PC-9 (cell line): ENCODE measurements at regions not wholly inside any gene's neighbourhood (a gene's known extent, or its start where the extent isn't known, plus 50 kb on each side); places are given as distances from the start of the nearest gene placed in this dataset.

Experiments used
- BruUV-seq: library from RNA; stranded (reverse); fragments of 400-500 nt; replicated peaks from 2 replicates; lab custom pipeline; 2021; lab: Mats Ljungman, UMichigan
- CTCF ChIA-PET: fragments of 300-600 bp; sonication (Branson Sonifier 250); formaldehyde crosslinking; loops from one replicate; lab custom pipeline; 2022; ENCODE audit warnings: antibody characterized with exemption; lab: Charles Lee
- POLR2A ChIA-PET: fragments of 300-600 bp; sonication (Branson Sonifier 250); formaldehyde crosslinking; loops from one replicate; lab custom pipeline; 2022; ENCODE audit warnings: antibody characterized with exemption; ENCODE audit not compliant: unreplicated experiment; lab: Charles Lee
- DNase-seq, 2 experiments: peaks; one replicate each; pipeline versions ENCODE4 v3.0.0 to v3.0.0-alpha.2; 2015 to 2022; ENCODE audit warnings: mixed read lengths in 1 of 2
- H2AFZ ChIP-seq: fragments of 200-600 bp; sonication (generic); 2 replicates; pipeline ENCODE4 v1.8.1; 2017; ENCODE audit warnings: antibody characterized with exemption
- H3F3A ChIP-seq: fragments of 200-600 bp; sonication (generic); 2 replicates; pipeline ENCODE4 v1.8.1; 2017; ENCODE audit warnings: antibody characterized with exemption, mild to moderate bottlenecking, low read depth; ENCODE audit not compliant: insufficient read depth
- H3K27ac ChIP-seq: fragments of 200-600 bp; sonication (generic); 2 replicates; pipeline ENCODE4 v1.6.1; 2016; ENCODE audit warnings: mixed run types
- H3K27me3 ChIP-seq: fragments of 200-600 bp; sonication (generic); 2 replicates; pipeline ENCODE4 v1.6.1; 2016; ENCODE audit warnings: low read depth, mixed run types; ENCODE audit not compliant: insufficient read depth
- H3K36me3 ChIP-seq: fragments of 200-600 bp; sonication (generic); 2 replicates; pipeline ENCODE4 v1.6.1; 2016; ENCODE audit warnings: low read depth, mixed run types
- H3K4me1 ChIP-seq: fragments of 200-600 bp; sonication (generic); replicated peaks from 2 replicates; pipeline ENCODE4 v1.6.1; 2016; ENCODE audit warnings: mixed run types; ENCODE audit not compliant: insufficient read depth
- H3K4me2 ChIP-seq: fragments of 200-600 bp; sonication (generic); 2 replicates; pipeline ENCODE4 v1.6.1; 2017; ENCODE audit warnings: mixed run types
- H3K4me3 ChIP-seq: fragments of 200-600 bp; sonication (generic); 2 replicates; pipeline ENCODE4 v1.6.1; 2016; ENCODE audit warnings: mixed run types
- H3K79me2 ChIP-seq: fragments of 200-600 bp; sonication (generic); 2 replicates; pipeline ENCODE4 v1.6.1; 2017; ENCODE audit warnings: low read depth, mixed run types
- H3K9me2 ChIP-seq: fragments of 200-600 bp; sonication (generic); 2 replicates; pipeline ENCODE4 v1.8.1; 2017; ENCODE audit warnings: mild to moderate bottlenecking; ENCODE audit not compliant: insufficient read depth
- H3K9me3 ChIP-seq: fragments of 200-600 bp; sonication (generic); 2 replicates; pipeline ENCODE4 v1.8.1; 2016; ENCODE audit warnings: low read depth; ENCODE audit not compliant: insufficient read depth
- H4K20me1 ChIP-seq: fragments of 200-600 bp; sonication (generic); 2 replicates; pipeline ENCODE4 v1.8.1; 2017; ENCODE audit not compliant: insufficient read depth
- EZH2 ChIP-seq: fragments of 200-600 bp; sonication (generic); IDR thresholded peaks from 2 replicates; pipeline ENCODE4 v1.8.0; 2017; ENCODE audit warnings: antibody characterized with exemption, low read depth
- intact Hi-C: fragments of 100-400 bp; cut with micrococcal nuclease; formaldehyde crosslinking; loops from one replicate; pipeline ENCODE4 v1.10.0; 2022; ENCODE audit not compliant: unreplicated experiment
- TF ChIP-seq, protein P1 (sequence below): fragments of 200-600 bp; sonication (generic); conservative IDR thresholded peaks from 2 replicates; pipeline ENCODE4 v1.6.1; 2017; ENCODE audit warnings: mixed run types, antibody characterized with exemption, mild to moderate bottlenecking, moderate library complexity

- POLR2A ChIA-PET, result interaction anchor here (0.7 kb wide), 1 partner anchor 12 kb away, joined by 3 read pairs; no protein-coding TSS in a partner anchor
- no peak for DNase-seq
- Histone ChIP-seq H3K79me2 (no peaks in the 10 kb centered on the region), H3K9me2 (no peaks in the 10 kb centered on the region), H3K4me1 (peaks cover 23% of the 10 kb centered on the region), H3K9me3 (no peaks in the 10 kb centered on the region), H3K4me2 (no peak overlapping the region), H3K4me3 (no peak overlapping the region), H4K20me1 (peaks cover 4% of the 10 kb centered on the region; the same call in 1 of the 2 replicates), H3K36me3 (no peaks in the 10 kb centered on the region), H2AFZ (no peak overlapping the region), H3F3A (peaks cover 22% of the 10 kb centered on the region), H3K27me3 (no peaks in the 10 kb centered on the region), H3K27ac (no peak overlapping the region)
- TF ChIP-seq EZH2, result no peak
- TF ChIP-seq, protein P1, sequence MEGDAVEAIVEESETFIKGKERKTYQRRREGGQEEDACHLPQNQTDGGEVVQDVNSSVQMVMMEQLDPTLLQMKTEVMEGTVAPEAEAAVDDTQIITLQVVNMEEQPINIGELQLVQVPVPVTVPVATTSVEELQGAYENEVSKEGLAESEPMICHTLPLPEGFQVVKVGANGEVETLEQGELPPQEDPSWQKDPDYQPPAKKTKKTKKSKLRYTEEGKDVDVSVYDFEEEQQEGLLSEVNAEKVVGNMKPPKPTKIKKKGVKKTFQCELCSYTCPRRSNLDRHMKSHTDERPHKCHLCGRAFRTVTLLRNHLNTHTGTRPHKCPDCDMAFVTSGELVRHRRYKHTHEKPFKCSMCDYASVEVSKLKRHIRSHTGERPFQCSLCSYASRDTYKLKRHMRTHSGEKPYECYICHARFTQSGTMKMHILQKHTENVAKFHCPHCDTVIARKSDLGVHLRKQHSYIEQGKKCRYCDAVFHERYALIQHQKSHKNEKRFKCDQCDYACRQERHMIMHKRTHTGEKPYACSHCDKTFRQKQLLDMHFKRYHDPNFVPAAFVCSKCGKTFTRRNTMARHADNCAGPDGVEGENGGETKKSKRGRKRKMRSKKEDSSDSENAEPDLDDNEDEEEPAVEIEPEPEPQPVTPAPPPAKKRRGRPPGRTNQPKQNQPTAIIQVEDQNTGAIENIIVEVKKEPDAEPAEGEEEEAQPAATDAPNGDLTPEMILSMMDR, result no peak
- CTCF ChIA-PET, result no interaction called here
- intact Hi-C loops, result no loop called here
- no TSS peak for BruUV-seq
Observed at GRCh38 chr11:71151561-71151960, 100.8 kb downstream of the SHANK2 start.

GRCh38 chr11:71150859-71151258, 101.5 kb downstream of the SHANK2 start:
- H3K27ac ChIP-seq, result no peak overlapping the region
- intact Hi-C loops, result no loop called here
- no peaks in the 10 kb centered on the region for H3K9me2 ChIP-seq
- no peaks in the 10 kb centered on the region for H3K27me3 ChIP-seq
- no peak overlapping the region for H2AFZ ChIP-seq
- no peak for TF ChIP-seq EZH2
- TF ChIP-seq, protein P1, result no peak
- H3K36me3 ChIP-seq, result no peaks in the 10 kb centered on the region
- H3K4me3 ChIP-seq, result no peak overlapping the region
- no TSS peak for BruUV-seq
- H3F3A ChIP-seq, result peaks cover 22% of the 10 kb centered on the region
- CTCF ChIA-PET, result no interaction called here
- no peak for DNase-seq
- POLR2A ChIA-PET, result interaction anchor here (0.7 kb wide), 1 partner anchor 13 kb away, joined by 3 read pairs; no protein-coding TSS in a partner anchor
- peaks cover 4% of the 10 kb centered on the region; the same call in 1 of the 2 replicates for H4K20me1 ChIP-seq
- H3K79me2 ChIP-seq, result no peaks in the 10 kb centered on the region
- peaks cover 23% of the 10 kb centered on the region for H3K4me1 ChIP-seq
- H3K9me3 ChIP-seq, result no peaks in the 10 kb centered on the region
- H3K4me2 ChIP-seq, result no peak overlapping the region

DNA sequence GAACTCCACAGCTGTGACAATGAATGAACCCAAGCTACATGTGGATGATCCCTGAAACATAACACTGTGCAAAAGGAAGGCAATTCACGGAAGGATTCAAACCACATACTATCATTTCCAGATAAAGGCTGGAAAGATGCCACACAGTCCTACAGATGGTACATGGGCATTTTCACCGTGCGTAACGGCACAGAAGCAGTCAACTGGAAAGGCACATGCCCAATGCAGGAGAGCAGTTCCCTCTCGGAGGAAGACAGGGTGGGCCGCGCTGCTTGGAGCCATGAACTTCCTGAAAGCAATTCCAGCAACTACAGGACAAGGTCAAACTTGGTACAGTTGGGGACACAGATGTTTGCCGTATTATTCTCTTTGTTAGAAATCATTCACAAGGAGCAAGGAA, 103.7 kb downstream of the SHANK2 start:
- Histone ChIP-seq H3K4me3 (no peak overlapping the region), H3K4me2 (no peak overlapping the region), H3K4me1 (peaks cover 16% of the 10 kb centered on the region), H3K36me3 (no peaks in the 10 kb centered on the region), H3K27me3 (no peaks in the 10 kb centered on the region), H3K79me2 (no peaks in the 10 kb centered on the region), H4K20me1 (peaks cover 4% of the 10 kb centered on the region; the same call in 1 of the 2 replicates), H2AFZ (no peak overlapping the region), H3F3A (peaks cover 17% of the 10 kb centered on the region), H3K27ac (no peak overlapping the region), H3K9me2 (no peaks in the 10 kb centered on the region), H3K9me3 (no peaks in the 10 kb centered on the region)
- ChIA-PET POLR2A (no interaction called here), CTCF (no interaction called here)
- TF ChIP-seq, protein P1, result no peak
- no peak for TF ChIP-seq EZH2
- BruUV-seq, result no TSS peak
- intact Hi-C loops, result no loop called here
- DNase-seq, result no peak
